Kidney epithelial cell (primary cell): ENCODE measurements at regions not wholly inside any gene's neighbourhood (a gene's known extent, or its start where the extent isn't known, plus 50 kb on each side); places are given as distances from the start of the nearest gene placed in this dataset.
"Not testable (repeated sequence)": the region's sequence is repeated elsewhere in the genome, so short reads cannot be mapped to it uniquely, and the experiment has no call there.

ENCODE experiments used
- DNase-seq: peaks from one replicate; pipeline ENCODE4 v3.0.0-alpha.2; 2010; ENCODE audit warnings: low read depth
- H3K27me3 ChIP-seq: 2 replicates; pipeline ENCODE4 v1.6.0; 2011; ENCODE audit warnings: low read length; ENCODE audit not compliant: control insufficient read depth, insufficient read depth
- H3K36me3 ChIP-seq: 2 replicates; pipeline ENCODE4 v1.5.1; 2011; ENCODE audit warnings: low read length; ENCODE audit not compliant: control insufficient read depth, insufficient read depth
- H3K4me3 ChIP-seq: 2 replicates; pipeline ENCODE4 v1.5.1; 2011; ENCODE audit warnings: low read depth, mild to moderate bottlenecking, control low read depth, low read length
- CTCF ChIP-seq: IDR thresholded peaks from 2 replicates; pipeline ENCODE4 v1.5.1; 2011; ENCODE audit warnings: mild to moderate bottlenecking, moderate library complexity, low read length, control low read depth, inconsistent platforms; ENCODE audit not compliant: insufficient read depth, poor library complexity, severe bottlenecking

- not testable (repeated sequence) for DNase-seq, H3K36me3 ChIP-seq, H3K27me3 ChIP-seq, H3K4me3 ChIP-seq
Observed at GRCh38 chr19:14279270-14279669, 73.3 kb upstream of the ADGRL1 start.

- no peak for TF ChIP-seq CTCF
- DNase-seq: no peak
- H3K4me3 ChIP-seq: no peak overlapping the region
- H3K36me3 ChIP-seq: no peaks in the 10 kb centered on the region
- peaks cover 4% of the 10 kb centered on the region for H3K27me3 ChIP-seq
Observed at GRCh38 chr19:14277608-14278007, 71.6 kb upstream of the ADGRL1 start.

- not testable (repeated sequence) for H3K4me3 ChIP-seq, H3K36me3 ChIP-seq, H3K27me3 ChIP-seq, DNase-seq
Observed at GRCh38 chr19:14275823-14276222, 69.9 kb upstream of the ADGRL1 start.

GRCh38 chr19:14272623-14273022, 66.7 kb upstream of the ADGRL1 start:
- no peak for DNase-seq
- H3K27me3 ChIP-seq: peaks cover 21% of the 10 kb centered on the region
- no peaks in the 10 kb centered on the region for H3K36me3 ChIP-seq
- no peak overlapping the region for H3K4me3 ChIP-seq
- no peak for TF ChIP-seq CTCF

- no peak for TF ChIP-seq CTCF
- Histone ChIP-seq H3K36me3 (no peaks in the 10 kb centered on the region), H3K27me3 (peaks cover 29% of the 10 kb centered on the region), H3K4me3 (no peak overlapping the region)
- no peak for DNase-seq
Observed at GRCh38 chr19:14271840-14272239, 65.9 kb upstream of the ADGRL1 start.

GRCh38 chr19:14270557-14270956, 64.6 kb upstream of the ADGRL1 start:
- H3K36me3 ChIP-seq, H3K4me3 ChIP-seq, DNase-seq: not testable (repeated sequence)
- peaks cover 40% of the 10 kb centered on the region for H3K27me3 ChIP-seq

GRCh38 chr19:14267224-14267741, 61.3 kb upstream of the ADGRL1 start:
- no peak for DNase-seq
- Histone ChIP-seq H3K36me3 (no peaks in the 10 kb centered on the region), H3K4me3 (no peak overlapping the region), H3K27me3 (peaks cover 45% of the 10 kb centered on the region)
- TF ChIP-seq CTCF: no peak

- not testable (repeated sequence) for H3K36me3 ChIP-seq, DNase-seq, H3K4me3 ChIP-seq
- H3K27me3 ChIP-seq: peaks cover 45% of the 10 kb centered on the region
Observed at GRCh38 chr19:14266208-14266607, 60.2 kb upstream of the ADGRL1 start.
